HG03558 (cell line): ENCODE measurements at regions not wholly inside any gene's neighbourhood (a gene's known extent, or its start where the extent isn't known, plus 50 kb on each side); places are given as distances from the start of the nearest gene placed in this dataset.

ENCODE experiments used
- ATAC-seq: cut with Tn5 transposase; IDR thresholded peaks from one replicate; pipeline ENCODE4 v1.9.1; 2021; ENCODE audit warnings: moderate number of reproducible peaks; ENCODE audit not compliant: unreplicated experiment; ENCODE audit errors: extremely low read depth

DNA sequence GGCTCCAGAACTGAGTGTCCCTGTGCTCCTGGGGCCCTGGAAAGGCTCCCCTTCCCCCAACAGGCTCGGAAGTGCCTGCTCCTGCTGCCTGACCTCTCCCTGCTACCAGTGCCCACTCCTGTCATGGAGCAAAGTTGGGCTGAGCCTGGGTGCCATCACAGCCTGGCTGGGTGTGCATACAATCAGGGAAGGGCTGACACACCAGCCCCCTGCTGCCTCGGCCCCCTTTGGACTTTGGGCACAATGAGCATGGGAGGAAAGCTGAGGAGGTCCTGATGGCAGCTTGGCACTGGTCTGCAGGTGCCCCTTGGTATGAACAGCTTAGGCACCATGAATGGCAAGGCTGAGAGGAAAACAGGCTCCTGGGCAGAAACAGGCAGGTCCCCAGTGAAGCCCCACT, 405.0 kb downstream of the PID1 start:
- ATAC-seq: no peak

DNA sequence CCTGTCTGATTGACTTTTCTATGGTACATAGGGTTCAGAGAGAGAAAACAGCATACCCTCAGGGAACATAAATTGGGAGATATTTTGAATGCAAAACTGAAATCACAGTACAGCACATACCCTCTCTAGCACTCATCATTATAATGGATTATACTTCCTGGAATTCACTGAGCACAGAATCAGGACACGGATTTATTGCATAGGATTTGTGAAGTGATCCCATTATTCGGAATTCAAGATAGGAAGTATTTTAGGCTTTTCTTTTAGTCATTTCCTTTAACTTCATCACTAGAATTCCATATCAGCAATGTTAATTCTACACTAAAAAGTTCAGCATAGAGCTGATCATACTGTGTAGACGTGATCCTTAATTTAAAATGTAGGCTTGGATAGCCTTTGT, 407.0 kb downstream of the PID1 start:
- ATAC-seq: no peak

DNA sequence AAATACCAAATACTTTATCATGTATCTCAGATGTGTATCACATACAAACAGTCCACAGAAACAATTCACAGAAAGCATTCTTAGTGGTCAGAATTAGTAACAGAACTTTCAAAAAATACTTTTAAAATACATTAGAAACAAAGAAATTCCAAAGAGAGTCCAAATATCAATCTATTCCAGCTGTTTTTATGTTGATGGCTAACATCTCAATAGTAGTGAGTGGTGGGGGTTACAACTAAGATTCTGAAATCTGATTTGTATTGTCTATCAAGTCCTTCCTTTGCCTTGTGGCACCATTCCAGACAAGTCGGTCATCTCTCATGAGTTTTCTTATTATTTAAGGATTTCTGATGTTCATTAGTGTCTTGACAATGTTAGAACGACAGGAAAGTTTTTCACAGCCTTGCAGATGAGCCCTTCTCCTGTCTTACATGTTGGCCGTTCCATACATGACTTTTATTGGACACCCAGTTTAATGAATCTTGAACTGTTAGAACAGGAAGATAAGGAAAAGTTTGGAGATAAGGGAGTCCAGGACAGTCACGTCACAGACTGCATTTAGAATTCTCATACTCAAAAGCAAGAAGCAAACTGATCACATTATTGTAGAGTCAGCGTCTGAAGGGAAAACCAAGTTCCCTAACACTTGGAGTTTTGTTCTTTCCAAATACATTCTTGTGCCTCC, 410.3 kb downstream of the PID1 start:
- no peak for ATAC-seq

DNA sequence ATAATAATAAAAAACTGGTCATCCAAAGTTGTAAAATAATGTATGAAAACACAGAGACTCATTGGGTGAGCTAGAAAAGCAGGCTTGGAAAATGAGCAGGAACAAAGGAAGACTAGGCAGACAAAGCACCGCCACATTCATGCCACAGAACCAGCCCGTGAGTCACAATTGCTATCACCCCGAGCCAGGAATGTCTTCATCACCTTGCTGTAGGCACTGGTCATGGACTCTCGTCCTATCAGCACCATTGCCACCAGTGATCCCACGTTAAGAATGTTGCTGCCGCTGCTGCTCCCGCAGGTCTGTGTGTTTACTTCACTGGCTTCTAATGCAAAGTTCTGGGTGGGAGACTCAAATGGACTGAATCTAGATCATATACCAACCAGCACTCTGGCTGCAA, 417.9 kb downstream of the PID1 start:
- no peak for ATAC-seq

DNA sequence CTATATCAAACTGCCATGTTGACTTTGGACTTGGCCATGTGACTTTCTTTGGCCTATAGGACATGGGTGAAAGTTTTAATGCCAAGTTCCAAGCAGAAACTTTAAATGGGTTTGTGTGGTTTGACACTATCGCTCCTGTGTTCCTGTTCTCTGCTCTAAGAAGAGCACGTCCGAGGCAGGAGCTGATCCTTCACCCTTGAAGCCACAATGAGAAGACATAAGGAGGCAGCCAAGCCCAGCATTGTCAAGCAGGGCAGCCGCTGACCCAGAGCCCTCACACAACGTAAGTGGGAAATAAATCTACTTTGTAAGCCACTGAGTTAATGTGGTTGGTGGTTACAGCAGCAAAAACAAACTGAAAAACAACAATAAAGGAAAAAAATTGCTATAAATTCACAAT, 422.4 kb downstream of the PID1 start:
- no peak for ATAC-seq

DNA sequence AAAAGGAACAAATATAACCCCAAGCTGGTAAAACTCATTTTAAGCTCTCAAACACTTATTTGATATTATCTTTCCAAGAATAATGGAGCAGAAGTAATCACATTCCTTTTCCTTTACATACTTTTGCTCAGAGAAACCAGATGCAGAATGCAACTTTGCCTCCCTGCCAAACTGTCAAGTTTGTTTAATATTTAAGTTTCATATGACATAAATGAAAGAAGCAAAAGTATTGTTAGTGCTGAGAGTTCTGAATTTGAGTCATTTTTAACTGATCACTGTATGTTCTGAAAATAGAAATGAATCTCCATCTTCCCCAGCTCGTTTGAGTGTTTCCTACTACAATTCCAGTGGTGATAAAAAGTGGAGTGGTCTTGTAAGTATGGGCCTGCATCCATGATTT, 423.4 kb downstream of the PID1 start:
- ATAC-seq: no peak

DNA sequence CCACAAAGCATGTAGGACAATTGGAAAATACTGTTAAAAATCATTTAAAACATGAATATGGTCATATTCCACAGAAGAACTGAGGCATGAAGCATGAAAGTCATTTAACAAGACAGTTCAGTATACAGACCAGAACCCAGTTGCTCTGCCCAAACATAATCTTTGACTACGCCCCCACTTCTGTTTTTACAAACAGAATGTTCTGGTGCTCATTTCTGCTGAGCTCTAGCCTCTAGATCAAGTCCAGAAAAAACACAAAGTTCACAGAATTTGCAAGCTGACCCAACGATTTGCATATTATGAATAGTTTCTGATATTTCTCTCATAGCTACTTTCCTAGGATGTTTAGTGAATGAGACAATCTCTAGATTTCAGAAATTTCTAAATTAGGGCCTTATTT, 424.9 kb downstream of the PID1 start:
- ATAC-seq: no peak

DNA sequence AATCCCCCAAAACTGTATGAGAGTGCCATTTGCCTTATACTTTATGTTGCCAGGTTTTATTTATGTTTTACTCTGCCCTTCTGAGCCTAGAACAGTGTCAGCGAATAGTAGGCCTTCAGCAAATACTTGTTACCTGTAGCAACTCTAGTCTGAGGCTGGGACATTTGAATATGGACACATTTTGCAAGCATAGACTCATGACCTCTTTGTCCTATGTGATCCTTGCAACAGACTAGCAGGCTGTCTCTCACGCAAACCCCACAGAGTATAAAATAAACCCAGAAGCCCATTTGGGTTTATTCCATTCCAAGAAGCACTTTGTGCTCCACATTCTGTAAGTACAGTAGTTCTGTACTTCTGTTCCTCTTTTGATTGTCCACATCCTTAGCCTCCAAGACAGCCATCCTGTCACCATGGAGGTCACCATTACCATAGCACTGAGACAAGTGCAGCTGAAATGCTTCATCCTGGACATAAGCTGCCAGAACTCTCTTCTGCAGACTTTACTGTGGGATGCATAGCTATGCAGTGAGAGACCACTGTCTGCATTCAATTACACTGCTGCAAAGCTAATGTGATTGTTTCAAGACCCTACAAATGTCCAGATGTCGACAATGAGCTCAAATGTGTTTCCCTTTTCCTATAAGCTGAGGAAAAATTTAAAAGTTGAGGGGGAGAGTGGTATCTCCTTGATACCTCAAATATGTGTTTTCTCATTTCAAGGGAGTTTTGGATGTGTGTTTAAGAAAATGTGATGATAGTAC, 425.7 kb downstream of the PID1 start:
- ATAC-seq: no peak

DNA sequence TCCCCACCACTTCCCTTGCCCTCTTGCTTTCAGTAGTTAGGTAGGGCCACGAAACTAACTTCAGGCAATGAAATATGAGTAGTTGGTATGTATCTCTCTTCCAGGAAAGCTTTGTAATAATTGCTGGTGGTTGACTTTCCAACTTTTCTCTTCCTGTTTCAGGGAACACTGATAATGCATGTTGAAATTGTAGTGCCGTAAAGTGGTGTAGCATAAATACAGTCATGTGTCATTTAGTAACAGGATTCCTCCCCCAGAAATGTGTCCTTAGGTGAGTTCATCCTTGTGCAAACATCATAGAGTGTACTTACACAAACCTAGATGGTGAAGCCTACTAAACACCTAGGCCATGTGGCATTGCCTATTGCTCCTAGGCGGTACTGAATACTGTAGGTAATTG, 429.2 kb downstream of the PID1 start:
- no peak for ATAC-seq

DNA sequence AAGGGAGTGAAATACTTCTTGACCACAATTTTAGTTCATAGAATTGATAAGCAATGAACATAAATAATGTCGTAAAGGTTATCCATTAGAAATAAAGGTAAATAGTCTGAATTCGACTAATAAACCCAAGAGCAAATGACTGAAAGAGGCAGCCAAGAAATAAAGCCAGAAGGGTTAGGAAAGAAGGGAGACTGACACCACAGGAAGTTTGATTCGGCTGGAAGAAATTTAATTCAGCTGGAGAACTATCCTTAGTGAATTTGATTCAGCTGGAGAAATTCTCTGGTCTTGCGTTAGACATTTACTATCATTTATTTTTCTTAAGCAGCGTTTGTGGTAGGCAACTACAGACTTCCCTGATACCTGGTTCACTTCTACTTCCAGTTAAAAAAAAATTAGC, 429.6 kb downstream of the PID1 start:
- no peak for ATAC-seq

DNA sequence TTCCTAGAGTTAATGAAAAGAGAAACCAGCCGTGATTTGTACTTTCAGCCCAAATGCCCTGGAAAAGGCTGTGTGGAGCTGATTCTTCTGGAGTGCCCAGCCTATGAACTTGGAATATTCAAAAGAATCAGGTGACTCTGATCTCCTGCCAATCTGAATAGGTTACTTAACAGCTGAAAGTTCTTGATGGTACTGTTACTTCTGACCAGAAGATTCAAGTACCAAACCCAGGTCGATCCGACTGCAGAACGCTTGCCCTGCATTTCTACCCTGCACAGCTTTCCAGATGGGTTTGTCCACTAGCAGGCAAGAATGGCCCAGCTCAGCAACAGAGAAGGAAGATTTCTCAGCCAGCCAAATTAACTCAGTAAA, 430.4 kb downstream of the PID1 start:
- ATAC-seq: no peak

DNA sequence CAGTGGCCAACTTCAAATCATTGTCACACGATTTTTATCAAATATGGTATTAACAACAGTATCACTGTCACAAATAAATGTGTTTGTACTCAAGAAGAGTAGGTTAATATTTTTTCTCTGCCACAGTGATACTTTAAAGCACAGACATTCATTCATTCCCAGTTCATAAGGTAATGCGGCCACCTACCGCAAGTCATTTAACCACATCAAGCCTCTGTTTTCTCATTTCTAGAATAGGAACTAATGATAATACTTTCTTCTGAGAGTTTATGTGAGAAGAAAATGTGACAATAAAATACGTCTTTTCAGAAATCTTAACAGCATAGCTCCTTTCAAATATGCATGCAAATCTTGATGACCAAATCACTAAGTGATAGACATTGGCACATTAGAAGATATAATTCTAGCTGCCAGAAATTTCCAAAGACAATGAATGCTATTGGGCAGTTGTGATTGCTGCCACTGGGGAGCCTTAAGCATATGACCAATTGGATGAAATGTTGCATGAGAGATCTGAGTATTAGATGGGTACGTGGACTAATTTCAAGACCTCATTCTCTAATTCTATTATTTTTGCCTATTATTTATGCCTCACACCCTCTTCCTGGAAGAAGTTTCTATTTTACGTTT, 430.9 kb downstream of the PID1 start:
- ATAC-seq: no peak

DNA sequence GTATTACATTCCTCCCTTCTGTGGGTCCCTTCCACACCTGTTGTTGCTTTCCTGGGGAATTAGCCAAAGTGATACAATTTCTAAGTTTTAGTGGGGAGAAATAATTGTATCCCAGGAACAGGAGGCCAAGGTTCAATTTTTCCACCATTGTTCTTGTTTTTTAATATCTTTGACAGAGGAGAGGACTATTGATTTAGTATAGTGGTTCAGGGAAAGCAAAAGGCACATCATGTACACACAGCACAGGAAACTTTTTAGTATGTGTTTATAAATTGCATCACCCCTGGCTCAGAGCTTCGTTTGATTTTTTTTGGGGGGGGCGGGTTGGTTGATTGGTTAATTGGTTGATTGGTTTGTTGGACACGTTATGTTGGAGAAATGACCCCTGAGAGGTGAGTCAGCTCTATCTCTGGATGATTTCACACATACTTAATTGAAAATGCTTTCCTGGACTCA, 431.6 kb downstream of the PID1 start:
- ATAC-seq: no peak

DNA sequence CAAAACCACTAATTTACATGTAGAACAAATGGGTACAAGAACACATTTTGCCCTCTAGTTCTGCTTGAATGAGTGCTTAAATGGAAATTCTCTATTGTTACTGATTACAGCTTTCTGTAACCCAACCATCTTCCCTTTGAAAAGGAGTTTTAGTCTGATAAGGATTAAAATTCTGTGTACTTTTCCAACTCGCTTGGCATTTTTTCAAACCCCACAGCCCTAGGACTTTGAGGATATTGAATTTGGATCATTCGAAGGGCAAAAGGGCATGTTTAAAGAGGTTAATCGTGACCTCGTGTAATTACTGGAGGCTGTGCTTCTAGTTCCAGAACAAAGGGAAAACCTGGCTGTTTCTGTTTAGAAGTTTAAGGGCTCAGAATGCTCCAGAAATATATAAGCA, 432.3 kb downstream of the PID1 start:
- no peak for ATAC-seq

DNA sequence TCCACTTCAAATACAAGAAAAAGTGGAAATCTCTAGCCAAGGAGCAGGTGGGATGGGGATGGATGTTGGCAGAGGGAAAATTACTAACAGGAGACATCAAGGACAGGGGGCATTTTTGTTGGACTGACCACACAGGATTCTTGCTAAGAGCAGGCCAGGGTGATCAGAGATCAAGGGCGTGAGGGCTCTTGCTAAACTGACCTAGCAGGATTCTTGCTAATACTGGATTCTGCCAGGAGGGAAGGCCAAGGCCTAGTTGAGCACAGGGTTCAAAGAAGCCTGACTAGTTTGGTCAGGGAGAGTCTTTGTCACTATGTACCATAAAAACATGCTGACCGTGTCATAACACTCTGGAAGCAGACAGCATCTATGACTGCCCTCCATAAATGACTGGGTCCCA, 442.7 kb downstream of the PID1 start:
- ATAC-seq: no peak

DNA sequence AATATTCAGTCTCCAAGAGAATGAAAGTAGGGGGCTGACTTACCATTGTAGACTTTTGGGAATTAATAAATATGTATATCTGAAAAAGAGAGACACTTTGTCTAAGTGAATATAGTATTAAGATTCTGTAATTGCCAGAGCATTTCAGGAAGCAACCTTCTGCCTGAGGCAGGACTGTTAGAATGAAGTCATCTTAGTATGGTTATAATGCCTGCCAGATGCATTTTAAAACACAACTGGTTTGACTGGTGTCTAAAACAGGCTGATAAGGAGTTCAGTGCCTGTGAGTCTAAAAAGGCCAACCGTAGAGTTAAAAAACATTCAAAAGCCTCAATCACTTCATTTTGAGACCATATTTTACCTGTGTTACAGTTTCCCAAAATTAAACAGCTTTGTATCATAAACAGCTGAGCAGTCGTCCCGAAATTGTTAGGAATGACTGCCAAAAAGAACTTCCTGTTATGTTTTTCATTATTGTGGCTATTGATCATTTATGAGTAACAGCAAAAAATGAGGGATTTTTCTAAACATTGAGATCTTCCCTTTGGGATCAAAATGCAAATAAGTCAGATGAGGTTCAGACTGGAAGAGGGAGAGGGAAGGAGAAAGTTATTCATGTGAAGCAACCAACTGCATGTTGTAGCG, 443.9 kb downstream of the PID1 start:
- ATAC-seq: no peak

DNA sequence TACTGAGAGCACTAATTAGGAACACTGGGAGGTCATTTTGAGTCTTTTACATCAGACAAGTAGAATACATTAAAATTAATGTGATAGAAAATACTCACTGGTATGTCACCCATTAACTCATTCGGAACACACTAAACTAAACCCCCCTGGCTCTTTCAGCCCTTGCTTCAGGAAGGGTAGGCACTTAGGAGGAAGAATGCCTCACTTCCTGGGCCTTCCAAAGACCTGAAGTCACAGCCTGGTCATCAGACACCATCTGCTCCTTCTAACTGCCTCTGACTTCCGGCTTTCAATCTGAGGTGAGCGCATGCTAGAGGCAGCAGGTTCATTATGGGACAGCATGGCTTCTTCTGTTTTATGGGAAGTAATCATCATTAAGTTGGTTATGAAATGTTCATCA, 451.4 kb downstream of the PID1 start:
- no peak for ATAC-seq

DNA sequence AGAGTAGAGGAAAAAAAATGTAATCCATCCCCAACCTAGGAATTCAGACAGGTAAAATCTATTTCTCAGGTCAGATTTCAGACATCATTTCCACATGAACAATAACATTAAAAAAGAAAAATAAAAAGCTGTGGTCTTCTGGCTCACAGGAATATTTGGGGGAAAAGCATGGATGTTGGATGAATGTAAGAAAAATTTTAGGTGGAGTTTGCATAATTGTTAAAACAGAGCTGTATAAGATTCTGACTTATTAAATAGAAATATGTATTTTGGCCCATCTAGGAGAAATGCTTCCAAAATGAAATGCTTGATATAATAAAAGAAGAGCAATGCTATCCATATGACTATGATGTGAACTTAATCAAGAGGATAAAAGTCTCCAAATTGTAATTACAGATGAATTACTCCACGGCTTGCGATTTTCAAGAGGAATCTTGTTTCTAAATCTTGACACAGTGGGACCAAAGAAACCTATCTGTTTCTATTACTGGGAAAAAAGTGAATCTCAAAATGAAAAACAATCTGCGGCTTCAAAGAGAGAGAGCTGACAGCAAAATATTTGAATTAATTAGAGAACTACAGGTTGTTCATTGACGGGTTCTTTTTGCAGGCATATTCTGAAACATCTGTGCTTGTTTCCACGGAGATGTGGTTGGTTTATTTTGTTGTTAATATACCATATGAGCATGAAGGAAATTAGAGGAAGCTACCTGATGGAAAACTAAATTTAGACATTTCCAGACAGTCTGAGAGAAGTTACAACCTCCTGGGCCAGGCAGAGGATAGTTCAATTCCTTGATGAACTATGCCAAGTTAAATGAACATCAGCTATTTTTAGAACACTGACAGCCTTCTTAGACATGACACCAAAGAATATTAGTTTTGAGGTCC, 468.7 kb downstream of the PID1 start:
- no peak for ATAC-seq

DNA sequence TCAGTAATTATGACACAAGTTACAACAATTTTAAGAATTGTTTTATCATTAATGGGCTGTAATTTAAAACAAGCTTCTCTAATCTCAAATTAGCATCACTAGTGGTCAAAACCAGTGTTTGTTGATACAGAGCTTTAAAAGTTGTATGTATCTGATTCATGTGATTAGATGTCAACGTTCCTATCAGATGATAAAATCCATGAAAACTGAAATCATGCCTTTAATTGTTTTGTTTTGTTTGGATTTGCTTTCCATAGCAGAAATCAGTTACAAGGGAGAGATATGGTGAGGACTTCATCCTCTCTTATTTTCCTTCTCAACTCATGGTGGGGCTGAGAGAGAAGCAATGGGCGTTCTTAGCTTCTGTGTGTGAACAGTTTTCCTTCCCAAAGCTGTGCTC, 469.6 kb downstream of the PID1 start:
- no peak for ATAC-seq

DNA sequence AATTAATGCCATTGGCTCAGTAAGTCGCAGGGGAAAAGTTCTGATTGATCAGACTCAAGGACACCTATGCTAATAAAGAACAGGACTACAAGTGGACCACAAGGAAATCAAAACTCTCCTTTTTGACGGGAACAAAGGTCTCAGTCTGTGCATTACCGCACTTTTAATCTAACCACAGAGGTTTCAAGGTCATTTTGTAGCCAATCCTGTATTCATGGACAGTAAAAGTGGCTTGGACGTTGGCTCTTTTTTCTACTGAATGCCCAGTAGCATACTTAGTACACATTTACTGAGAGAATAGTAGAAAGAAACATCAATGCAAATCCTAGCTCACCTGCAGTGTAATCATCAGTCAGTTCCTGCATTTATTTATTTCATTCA, 471.9 kb downstream of the PID1 start:
- ATAC-seq: no peak
